Heart left ventricle (tissue), 16 donors: ENCODE measurements at regions not wholly inside any gene's neighbourhood (a gene's known extent, or its start where the extent isn't known, plus 50 kb on each side); places are given as distances from the start of the nearest gene placed in this dataset.
"Not testable (repeated sequence)": the region's sequence is repeated elsewhere in the genome, so short reads cannot be mapped to it uniquely, and the experiment has no call there.

Experiments
- ATAC-seq, 4 donors: fragments of 200-7000 bp; cut with Tn5 transposase; one replicate each; pipeline ENCODE4 v1.9.1; 2020 to 2022; ENCODE audit warnings: moderate library complexity in 4 of 4, mild to moderate bottlenecking in 3 of 4, moderate number of reproducible peaks in 1 of 4
- DNase-seq, 5 donors: peaks; one replicate each; pipeline ENCODE4 v3.0.0-alpha.2; 2020
- H3K27ac ChIP-seq, 12 donors: fragments of 200-600 bp; sonication (generic) in 4 of 12; one replicate each; pipeline versions ENCODE4 v1.5.0 to v1.8.0; 2016 to 2022; ENCODE audit warnings: mild to moderate bottlenecking in 2 of 12
- H3K27me3 ChIP-seq, 9 donors: fragments of 200-600 bp; sonication (generic) in 2 of 9; one replicate each; pipeline versions ENCODE4 v1.5.1 to v1.8.0; 2016 to 2022; ENCODE audit warnings: mild to moderate bottlenecking in 3 of 9
- H3K36me3 ChIP-seq, 9 donors: fragments of 200-600 bp; sonication (generic) in 2 of 9; one replicate each; pipeline versions ENCODE4 v1.5.0 to v1.8.0; 2018 to 2022; ENCODE audit warnings: mild to moderate bottlenecking in 2 of 9
- H3K4me1 ChIP-seq, 12 donors: fragments of 200-600 bp; sonication (generic) in 4 of 12; one replicate each; pipeline versions ENCODE4 v1.5.0 to v1.8.0; 2016 to 2022; ENCODE audit warnings: mild to moderate bottlenecking in 3 of 12
- H3K4me3 ChIP-seq, 12 donors: fragments of 200-600 bp; sonication (generic) in 4 of 12; one replicate each; pipeline versions ENCODE4 v1.5.0 to v1.8.0; 2017 to 2022; ENCODE audit warnings: mild to moderate bottlenecking in 9 of 12, moderate library complexity in 4 of 12
- H3K9me3 ChIP-seq, 12 donors: fragments of 200-600 bp; sonication (generic) in 4 of 12; one replicate each; pipeline versions ENCODE4 v1.5.0 to v1.8.0; 2016 to 2022; ENCODE audit warnings: mild to moderate bottlenecking in 1 of 12
- POLR2A ChIP-seq, 2 donors: fragments of 450-650 bp; IDR thresholded peaks; one replicate each; pipeline ENCODE4 v1.6.1; 2017; ENCODE audit warnings: antibody characterized with exemption in 2 of 2, mild to moderate bottlenecking in 2 of 2, moderate library complexity in 2 of 2
- WGBS, 4 donors: extraction: QIAGEN DNeasy Blood & Tissue Kit in 2 of 4; methylation state at CpG; one replicate each; pipeline versions ENCODE4 v1.1.5 to v1.1.7; 2013 to 2018; 5-methylcytosine and 5-hydroxymethylcytosine counted together
- intact Hi-C, 10 donors: fragments of 100-400 bp; cut with DNase I; formaldehyde crosslinking; loops; one replicate each; pipeline versions ENCODE4 v1.11.1 to v1.14.2; 2022
- TF ChIP-seq, protein P1 (sequence below), 12 donors: fragments of 200-600 bp; sonication (generic) in 4 of 12; IDR thresholded peaks; one replicate each; pipeline versions ENCODE4 v1.5.0 to v1.8.0; 2018 to 2022; ENCODE audit warnings: antibody characterized with exemption in 12 of 12, mild to moderate bottlenecking in 5 of 12
- donor health status: ischemic (EF 13 %, LVEDD 7.1; RV severe dilation, severe dysfunction).
- donor health status: healthy with polysubstance abuse.
- donor health status: DM: no; HTN: yes; CAD: no.
- donor health status: DM: no; HTN: no; CAD: no.
- donor health status: ischemic (EF 25% LVEDD 6.9; RV normal size, moderate dysfunction).
- donor health status: ischemic (EF 25% LVEDD 5.7; RV mildly dilated, moderate dysfunction).
- donor health status: healthy.
- donor health status: DM: yes; HTN: yes; CAD: no.
- donor health status: ischemic (EF 35%, LVEDD 5.7; RV mildly dilated, moderate dysfunction).
- donor health status: nonischemic (EF 11% LVEDD 7.7; RV severe dilation, severe dysfunction).
- donor health status: DM: yes; HTN: yes; CAD: no.
- donor health status: PGD.
- donor health status: ischemic (EF 29% LVEDD 5.4; RV normal size, mild dysfunction).
- donor health status: nonischemic (EF 23%, LVEDD 6.1; RV moderate dilation, normal function).

DNA sequence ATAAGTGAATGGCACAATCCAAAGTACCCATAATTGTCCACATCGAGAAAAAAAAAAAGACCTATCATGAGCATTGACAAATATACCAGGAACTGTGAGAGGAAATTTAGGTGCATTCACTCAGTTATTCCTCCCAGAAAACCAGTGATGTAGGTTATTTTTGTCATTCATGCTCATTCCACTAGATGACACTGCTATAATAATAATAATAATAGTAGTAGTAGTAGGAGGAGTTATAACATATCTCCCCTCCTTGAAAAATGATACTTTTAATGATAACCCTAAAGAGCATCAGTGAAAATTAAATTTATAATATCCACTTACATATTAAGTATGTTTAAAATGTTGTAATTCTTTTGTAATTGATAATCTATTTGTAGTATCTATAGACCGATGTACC lies 463.9 kb upstream of the MIR17HG start:
- intact Hi-C loops = no loop called here
- H3K27me3 ChIP-seq = no peaks in the 10 kb centered on the region
- 93 to 96% (median 94%) methylated on average over 2 of the region's 2 CpGs for WGBS, 4 donors
- no peaks in the 10 kb centered on the region for H3K4me1 ChIP-seq
- TF ChIP-seq, protein P1, sequence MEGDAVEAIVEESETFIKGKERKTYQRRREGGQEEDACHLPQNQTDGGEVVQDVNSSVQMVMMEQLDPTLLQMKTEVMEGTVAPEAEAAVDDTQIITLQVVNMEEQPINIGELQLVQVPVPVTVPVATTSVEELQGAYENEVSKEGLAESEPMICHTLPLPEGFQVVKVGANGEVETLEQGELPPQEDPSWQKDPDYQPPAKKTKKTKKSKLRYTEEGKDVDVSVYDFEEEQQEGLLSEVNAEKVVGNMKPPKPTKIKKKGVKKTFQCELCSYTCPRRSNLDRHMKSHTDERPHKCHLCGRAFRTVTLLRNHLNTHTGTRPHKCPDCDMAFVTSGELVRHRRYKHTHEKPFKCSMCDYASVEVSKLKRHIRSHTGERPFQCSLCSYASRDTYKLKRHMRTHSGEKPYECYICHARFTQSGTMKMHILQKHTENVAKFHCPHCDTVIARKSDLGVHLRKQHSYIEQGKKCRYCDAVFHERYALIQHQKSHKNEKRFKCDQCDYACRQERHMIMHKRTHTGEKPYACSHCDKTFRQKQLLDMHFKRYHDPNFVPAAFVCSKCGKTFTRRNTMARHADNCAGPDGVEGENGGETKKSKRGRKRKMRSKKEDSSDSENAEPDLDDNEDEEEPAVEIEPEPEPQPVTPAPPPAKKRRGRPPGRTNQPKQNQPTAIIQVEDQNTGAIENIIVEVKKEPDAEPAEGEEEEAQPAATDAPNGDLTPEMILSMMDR (IDR thresholded peaks at IDR 0.05) = no peak
- no peak for TF ChIP-seq POLR2A (IDR thresholded peaks at IDR 0.05)
- no peaks in the 10 kb centered on the region for H3K36me3 ChIP-seq
- DNase-seq (no peak), ATAC-seq (no peak)
- H3K9me3 ChIP-seq = no peaks in the 10 kb centered on the region
- H3K4me3 ChIP-seq = no peak overlapping the region
- H3K27ac ChIP-seq = no peak overlapping the region

DNA sequence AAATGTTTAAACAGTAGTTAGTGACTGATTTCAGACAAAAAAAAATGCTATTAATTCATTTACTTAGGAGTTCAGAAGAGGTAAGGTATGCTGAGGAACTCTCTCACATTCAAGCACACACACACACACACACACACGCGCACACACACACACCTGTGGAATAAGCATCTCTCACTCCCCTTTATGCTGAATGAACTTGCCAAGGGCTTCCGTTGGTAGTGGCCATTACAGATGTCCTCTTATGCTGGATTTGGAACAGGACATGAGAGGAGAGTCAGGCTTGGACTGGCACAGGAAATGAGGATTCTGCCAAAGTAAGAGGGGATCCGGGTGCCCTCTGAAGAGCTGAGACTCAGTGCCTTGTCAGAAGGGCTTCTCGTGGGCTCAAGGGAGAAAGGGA lies 463.4 kb upstream of the MIR17HG start:
- TF ChIP-seq, protein P1 (IDR thresholded peaks at IDR 0.05) = no peak
- no peak for TF ChIP-seq POLR2A (IDR thresholded peaks at IDR 0.05)

DNA sequence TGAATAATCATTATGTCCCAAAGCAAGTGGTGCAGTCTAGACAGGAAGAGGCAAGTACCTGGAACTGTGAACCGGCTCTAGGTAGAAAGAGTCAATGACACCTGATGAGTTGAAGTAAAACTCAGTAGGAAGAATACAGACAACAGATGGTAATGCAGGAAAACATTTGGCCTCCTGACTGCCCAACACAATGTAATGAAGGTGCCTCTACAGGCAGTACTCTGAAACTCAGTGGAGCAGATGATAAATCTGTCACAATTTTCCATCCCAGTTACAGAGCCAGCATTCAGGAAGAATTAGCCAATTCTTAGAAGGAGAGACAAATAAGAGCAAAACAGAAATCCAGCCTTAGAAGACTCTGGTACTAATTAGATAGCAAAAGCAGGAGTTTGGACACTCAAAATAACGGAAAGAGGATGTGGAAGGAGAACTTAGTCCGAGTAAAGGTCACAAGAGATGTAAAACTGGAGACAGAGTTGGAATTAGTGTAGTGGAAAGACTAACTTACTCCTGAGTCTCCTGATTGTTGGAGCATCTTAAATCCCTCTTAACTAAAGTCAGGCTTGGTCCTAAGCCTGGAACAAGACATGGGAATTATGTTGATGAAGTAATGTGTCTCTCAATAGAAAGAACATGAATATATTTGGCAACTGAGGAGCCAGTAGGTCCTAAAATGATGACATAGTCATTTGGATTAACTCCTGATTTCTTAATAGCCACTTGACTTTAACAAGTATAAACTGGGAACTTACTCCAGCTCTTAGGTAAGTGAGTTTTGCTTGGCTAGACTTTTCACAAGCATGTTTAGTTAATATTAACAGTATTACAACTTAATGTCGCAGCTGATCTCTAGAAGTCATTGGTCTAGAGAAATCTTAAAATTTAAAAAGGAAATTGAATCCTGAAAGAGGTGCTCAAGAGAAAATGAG lies 457.3 kb upstream of the MIR17HG start:
- intact Hi-C loops = no loop called here
- Histone ChIP-seq H3K9me3 (no peaks in the 10 kb centered on the region), H3K4me1 (no peaks in the 10 kb centered on the region), H3K36me3 (no peaks in the 10 kb centered on the region), H3K27ac (no peak overlapping the region), H3K27me3 (no peaks in the 10 kb centered on the region), H3K4me3 (no peak overlapping the region)
- DNase-seq (no peak), ATAC-seq (no peak)
- 58 to 82% (median 70%) methylated on average over 4 of the region's 4 CpGs for whole genome bisulfite sequencing, 4 donors
- TF ChIP-seq, protein P1 (IDR thresholded peaks at IDR 0.05) = no peak
- TF ChIP-seq POLR2A (IDR thresholded peaks at IDR 0.05) = no peak

More for the DNA sequence above, 463.4 kb upstream of the MIR17HG start:
- no peaks in the 10 kb centered on the region for H3K9me3 ChIP-seq
- H3K27ac ChIP-seq = no peak overlapping the region
- H3K36me3 ChIP-seq = no peaks in the 10 kb centered on the region
- DNase-seq (no peak), ATAC-seq (no peak)
- 66 to 81% (median 78%) methylated on average over 5 of the region's 5 CpGs for WGBS, 4 donors
- H3K27me3 ChIP-seq = no peaks in the 10 kb centered on the region
- no peaks in the 10 kb centered on the region for H3K4me1 ChIP-seq
- intact Hi-C loops = no loop called here
- no peak overlapping the region for H3K4me3 ChIP-seq

DNA sequence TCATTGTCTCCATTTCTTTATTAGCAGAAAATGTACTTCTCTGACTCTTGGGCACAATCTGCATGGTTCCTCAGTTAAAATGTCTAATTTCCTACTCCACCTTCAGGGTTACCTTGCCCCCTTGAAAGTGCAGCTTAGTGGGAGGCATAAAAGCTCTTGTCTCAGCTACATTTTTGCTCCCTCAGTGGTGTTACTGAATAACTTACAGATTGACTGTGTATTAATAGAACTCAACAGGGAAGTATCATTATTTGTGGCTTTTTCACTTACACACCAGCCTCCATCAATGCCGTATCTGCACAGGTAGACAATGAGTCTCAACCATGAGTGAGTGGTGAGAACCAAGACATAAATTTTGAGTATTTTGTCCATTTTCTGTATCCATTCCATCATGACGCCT lies 456.2 kb upstream of the MIR17HG start:
- H3K4me1 ChIP-seq = no peaks in the 10 kb centered on the region
- WGBS, 4 donors = 88 to 92% (median 90%) methylated on average over 2 of the region's 2 CpGs
- no peaks in the 10 kb centered on the region for H3K36me3 ChIP-seq
- no peak overlapping the region for H3K27ac ChIP-seq
- DNase-seq (no peak), ATAC-seq (no peak)
- no peaks in the 10 kb centered on the region for H3K27me3 ChIP-seq
- TF ChIP-seq POLR2A (IDR thresholded peaks at IDR 0.05) = no peak
- TF ChIP-seq, protein P1 (IDR thresholded peaks at IDR 0.05) = no peak
- no peaks in the 10 kb centered on the region for H3K9me3 ChIP-seq
- no peak overlapping the region for H3K4me3 ChIP-seq
- intact Hi-C loops = no loop called here

DNA sequence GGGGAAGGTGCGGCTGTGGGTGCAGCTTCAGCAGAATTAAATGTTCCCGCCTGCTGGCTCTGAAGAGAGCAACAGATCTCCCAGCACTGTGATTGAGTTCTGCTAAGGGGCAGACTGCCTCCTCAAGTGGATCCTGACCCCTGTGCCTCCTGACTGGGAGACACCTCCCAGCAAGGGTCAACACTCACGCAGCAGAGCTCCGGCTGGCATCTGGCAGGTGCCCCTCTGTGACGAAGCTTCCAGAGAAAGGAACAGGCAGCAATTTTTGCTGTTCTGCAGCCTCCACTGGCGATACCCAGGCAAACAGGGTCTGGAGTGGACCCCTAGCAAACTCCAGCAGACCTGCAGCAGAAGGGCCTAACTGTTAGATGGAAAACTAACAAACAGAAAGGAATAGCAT lies 454.3 kb upstream of the MIR17HG start:
- H3K4me1 ChIP-seq, H3K9me3 ChIP-seq, ATAC-seq, H3K4me3 ChIP-seq, H3K36me3 ChIP-seq, DNase-seq, intact Hi-C loops, H3K27me3 ChIP-seq, H3K27ac ChIP-seq: not testable (repeated sequence)
- 75 to 94% (median 86%) methylated on average over 6 of the region's 6 CpGs for WGBS, 4 donors
